Endothelial cell of umbilical vein (primary cell): ENCODE measurements at regions not wholly inside any gene's neighbourhood (a gene's known extent, or its start where the extent isn't known, plus 50 kb on each side); places are given as distances from the start of the nearest gene placed in this dataset.

ENCODE experiments used
- BruUV-seq: library from RNA; stranded (reverse); fragments of 400-500 nt; replicated peaks from 2 replicates; lab custom pipeline; 2021; lab: Mats Ljungman, UMichigan
- CTCF ChIA-PET: fragments of 300-600, 350-600 bp; sonication (Branson Sonifier 250); formaldehyde crosslinking; loops from one replicate; lab custom pipeline; 2021; ENCODE audit warnings: antibody characterized with exemption, inconsistent platforms; lab: Charles Lee
- POLR2A ChIA-PET: fragments of 300-600, 350-600 bp; sonication (Branson Sonifier 250); formaldehyde crosslinking; loops from one replicate; lab custom pipeline; 2021; ENCODE audit warnings: antibody characterized with exemption, inconsistent platforms; lab: Charles Lee
- DNase-seq: peaks from one replicate; pipeline ENCODE4 v3.0.0-alpha.2; 2011; ENCODE audit warnings: low read depth, low spot score
- FAIRE-seq: peaks from 2 replicates; lab custom pipeline; 2011; peaks lifted over from hg19 to GRCh38; lab: Jason Lieb, UNC
- H2AFZ ChIP-seq: 2 replicates; pipeline ENCODE4 v1.6.0; 2012; ENCODE audit warnings: low read depth, low read length, control low read depth, inconsistent platforms
- H3K27ac ChIP-seq: 2 replicates; pipeline ENCODE4 v1.5.1; 2011; ENCODE audit warnings: low read depth, mild to moderate bottlenecking, control low read depth, low read length, moderate library complexity; ENCODE audit not compliant: insufficient read depth
- H3K27me3 ChIP-seq, 2 experiments: 2 replicates each; pipeline versions ENCODE4 v1.6.0 to v1.6.1; 2011; ENCODE audit warnings: low read length in 2 of 2, mixed read lengths in 1 of 2; ENCODE audit not compliant: control insufficient read depth in 2 of 2, insufficient read depth in 2 of 2
- H3K36me3 ChIP-seq, 2 experiments: 2 replicates in 1 of 2; 3 replicates in 1 of 2; pipeline ENCODE4 v1.5.1; 2011; ENCODE audit warnings: low read length in 2 of 2, mild to moderate bottlenecking in 1 of 2, moderate library complexity in 1 of 2; ENCODE audit not compliant: control insufficient read depth in 2 of 2, insufficient read depth in 2 of 2; ENCODE audit errors: extremely low read depth in 1 of 2
- H3K4me1 ChIP-seq: 3 replicates; pipeline ENCODE4 v1.5.1; 2011; ENCODE audit warnings: mild to moderate bottlenecking, low read length; ENCODE audit not compliant: control insufficient read depth, insufficient read depth; ENCODE audit errors: extremely low read depth
- H3K4me2 ChIP-seq: 2 replicates; pipeline ENCODE4 v1.6.1; 2011; ENCODE audit warnings: low read length, control low read depth, mixed read lengths; ENCODE audit not compliant: insufficient read depth
- H3K4me3 ChIP-seq, 3 experiments: fragments of 200-600 bp in 1 of 3; sonication (generic), shearing (Covaris generic) in 1 of 3; replicated peaks in 1 of 3; 2 replicates each; pipeline ENCODE4 v1.5.1; 2011 to 2016; ENCODE audit warnings: control low read depth in 3 of 3, low read length in 3 of 3, mild to moderate bottlenecking in 2 of 3, inconsistent platforms in 1 of 3, low read depth in 1 of 3, moderate library complexity in 1 of 3; ENCODE audit not compliant: insufficient read depth in 1 of 3
- H3K79me2 ChIP-seq: 2 replicates; pipeline ENCODE4 v1.6.0; 2012; ENCODE audit warnings: low read length, inconsistent platforms; ENCODE audit not compliant: control insufficient read depth, insufficient read depth
- H3K9ac ChIP-seq: replicated peaks from 2 replicates; pipeline ENCODE3; 2011; ENCODE audit warnings: low read length, control low read depth; ENCODE audit not compliant: insufficient read depth; ENCODE audit errors: extremely low read depth
- H3K9me1 ChIP-seq: replicated peaks from 3 replicates; pipeline ENCODE4 v1.6.0; 2011; ENCODE audit warnings: mild to moderate bottlenecking, low read length; ENCODE audit not compliant: control insufficient read depth, insufficient read depth; ENCODE audit errors: extremely low read depth
- H3K9me3 ChIP-seq: replicated peaks from 2 replicates; pipeline ENCODE4 v1.5.1; 2012; ENCODE audit warnings: low read length, inconsistent platforms; ENCODE audit not compliant: control insufficient read depth, insufficient read depth
- H4K20me1 ChIP-seq: replicated peaks from 2 replicates; pipeline ENCODE3; 2011; ENCODE audit warnings: mild to moderate bottlenecking, low read length; ENCODE audit not compliant: control insufficient read depth, insufficient read depth; ENCODE audit errors: extremely low read depth
- CTCF ChIP-seq, 2 donors: IDR thresholded peaks; 1 replicate in 1 of 2; 2 replicates in 1 of 2; pipeline ENCODE4 v1.5.1; 2011; ENCODE audit warnings: low read length in 2 of 2, mild to moderate bottlenecking in 2 of 2, moderate library complexity in 2 of 2, control low read depth in 1 of 2, inconsistent platforms in 1 of 2, low read depth in 1 of 2; ENCODE audit not compliant: insufficient read depth in 1 of 2; ENCODE audit errors: extremely low read depth in 1 of 2
- FOS ChIP-seq: IDR thresholded peaks from 2 replicates; pipeline ENCODE4 v1.6.1; 2011; ENCODE audit warnings: mild to moderate bottlenecking, low read length, moderate library complexity, borderline replicate concordance; ENCODE audit not compliant: insufficient read depth
- GATA2 ChIP-seq: IDR thresholded peaks from 2 replicates; pipeline ENCODE4 v1.7.0; 2011; ENCODE audit warnings: low read depth, mild to moderate bottlenecking, moderate library complexity, mixed read lengths, low read length; ENCODE audit not compliant: insufficient read length, insufficient read depth
- JUN ChIP-seq: IDR thresholded peaks from 2 replicates; pipeline ENCODE4 v1.6.1; 2011; ENCODE audit warnings: borderline replicate concordance, low read depth; ENCODE audit not compliant: insufficient read length, insufficient read depth
- MAX ChIP-seq: IDR thresholded peaks from 2 replicates; pipeline ENCODE4 v1.6.1; 2011; ENCODE audit not compliant: insufficient read depth, insufficient read length
- MYC ChIP-seq: IDR thresholded peaks from one replicate; pipeline ENCODE4 v1.6.1; 2011; ENCODE audit warnings: mild to moderate bottlenecking, low read depth, low read length
- POLR2A ChIP-seq: IDR thresholded peaks from 2 replicates; pipeline ENCODE4 v1.6.1; 2012; ENCODE audit warnings: low read depth, mild to moderate bottlenecking, control low read depth, low read length
- POLR2AphosphoS5 ChIP-seq: IDR thresholded peaks from 2 replicates; pipeline ENCODE4 v1.6.1; 2012; ENCODE audit warnings: low read depth, mild to moderate bottlenecking, control low read depth, low read length, moderate library complexity; ENCODE audit not compliant: insufficient read depth
- dilution Hi-C: fragments of 300-500 bp; cut with MboI; formaldehyde crosslinking; loops from one replicate; pipeline ENCODE4 v1.15.0; 2019; ENCODE audit warnings: low sequenced_read_pairs; ENCODE audit not compliant: extremely low pct_ligation_motif_present
- intact Hi-C: fragments of 100-400 bp; cut with micrococcal nuclease; formaldehyde crosslinking; loops from one replicate; pipeline ENCODE4 v1.10.0; 2022

- ChIA-PET CTCF (no interaction called here), POLR2A (no interaction called here)
- Histone ChIP-seq H3K27me3 (no peaks in the 10 kb centered on the region), H2AFZ (no peak overlapping the region), H3K4me2 (no peak overlapping the region), H4K20me1 (no peaks in the 10 kb centered on the region), H3K9me1 (no peaks in the 10 kb centered on the region), H3K36me3 (no peaks in the 10 kb centered on the region), H3K27ac (no peak overlapping the region), H3K9ac (no peak overlapping the region), H3K9me3 (no peaks in the 10 kb centered on the region), H3K4me3 (no peak overlapping the region), H3K79me2 (no peaks in the 10 kb centered on the region), H3K4me1 (no peaks in the 10 kb centered on the region)
- DNase-seq, result no peak
- FAIRE-seq, result no peak
- dilution Hi-C loops, result no loop called here
- no peak for TF ChIP-seq CTCF (IDR thresholded peaks at IDR 0.05; ENCODE audit: extremely low read depth in 1 of 2, insufficient read depth in 1 of 2, low read depth in 1 of 2, low read length in 2 of 2)
- TF ChIP-seq FOS, result no peak
- TF ChIP-seq POLR2A, result no peak
- TF ChIP-seq JUN, result no peak
- no peak for TF ChIP-seq MYC
- no peak for TF ChIP-seq GATA2
- TF ChIP-seq MAX, result no peak
- TF ChIP-seq POLR2AphosphoS5, result no peak
- BruUV-seq, result no TSS peak
- intact Hi-C loops, result no loop called here
Observed at GRCh38 chr14:30332374-30332773, 226.6 kb upstream of the G2E3 start.
